Left lobe of liver (tissue), 2 donors: ENCODE measurements at regions not wholly inside any gene's neighbourhood (a gene's known extent, or its start where the extent isn't known, plus 50 kb on each side); places are given as distances from the start of the nearest gene placed in this dataset.
"Not testable (repeated sequence)": the region's sequence is repeated elsewhere in the genome, so short reads cannot be mapped to it uniquely, and the experiment has no call there.

Experiments
- ATAC-seq: fragments of 200-7000 bp; cut with Tn5 transposase; one replicate; pipeline ENCODE4 v1.9.1; 2020; ENCODE audit warnings: mild to moderate bottlenecking, moderate library complexity
- DNase-seq: peaks from one replicate; pipeline ENCODE4 v3.0.0-alpha.2; 2020; ENCODE audit warnings: low spot score
- donor health status: DM: no; HTN: no; CAD: no; lungs with moderate emphysema.
- donor health status: DM: no; HTN: yes; CAD: no.

DNA sequence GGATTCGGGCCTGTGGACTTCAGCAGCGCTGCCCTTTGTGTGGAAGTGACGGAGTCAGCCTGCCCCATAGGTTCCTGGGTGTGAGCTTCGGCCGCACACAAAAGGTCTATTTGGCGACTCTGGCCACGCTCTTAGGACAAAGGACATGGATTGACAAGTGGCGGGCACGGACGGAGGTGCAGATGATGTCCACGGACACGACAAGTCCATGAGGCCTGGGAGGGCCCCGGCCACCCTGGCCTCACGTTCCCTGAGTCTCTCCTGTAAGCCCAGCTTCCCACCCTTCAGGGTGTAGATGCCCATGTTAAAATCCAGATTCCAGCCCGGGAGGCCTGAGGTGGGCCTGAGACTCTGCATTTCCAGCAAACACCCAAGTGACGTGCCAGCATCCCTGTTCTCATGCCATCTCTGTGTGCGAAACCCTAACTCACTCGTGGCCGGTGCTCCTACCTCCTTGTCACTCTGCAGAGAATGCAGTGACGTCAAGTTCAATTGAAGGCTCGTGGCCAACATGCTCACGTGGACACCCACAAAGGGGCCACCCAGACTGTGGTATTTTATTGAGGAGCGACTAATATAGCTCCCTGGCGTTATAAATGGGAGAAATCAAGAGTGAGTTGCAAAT, 111.7 kb downstream of the RTP5 start:
- peak; percentile 41 for DNase-seq
- no peak for ATAC-seq

DNA sequence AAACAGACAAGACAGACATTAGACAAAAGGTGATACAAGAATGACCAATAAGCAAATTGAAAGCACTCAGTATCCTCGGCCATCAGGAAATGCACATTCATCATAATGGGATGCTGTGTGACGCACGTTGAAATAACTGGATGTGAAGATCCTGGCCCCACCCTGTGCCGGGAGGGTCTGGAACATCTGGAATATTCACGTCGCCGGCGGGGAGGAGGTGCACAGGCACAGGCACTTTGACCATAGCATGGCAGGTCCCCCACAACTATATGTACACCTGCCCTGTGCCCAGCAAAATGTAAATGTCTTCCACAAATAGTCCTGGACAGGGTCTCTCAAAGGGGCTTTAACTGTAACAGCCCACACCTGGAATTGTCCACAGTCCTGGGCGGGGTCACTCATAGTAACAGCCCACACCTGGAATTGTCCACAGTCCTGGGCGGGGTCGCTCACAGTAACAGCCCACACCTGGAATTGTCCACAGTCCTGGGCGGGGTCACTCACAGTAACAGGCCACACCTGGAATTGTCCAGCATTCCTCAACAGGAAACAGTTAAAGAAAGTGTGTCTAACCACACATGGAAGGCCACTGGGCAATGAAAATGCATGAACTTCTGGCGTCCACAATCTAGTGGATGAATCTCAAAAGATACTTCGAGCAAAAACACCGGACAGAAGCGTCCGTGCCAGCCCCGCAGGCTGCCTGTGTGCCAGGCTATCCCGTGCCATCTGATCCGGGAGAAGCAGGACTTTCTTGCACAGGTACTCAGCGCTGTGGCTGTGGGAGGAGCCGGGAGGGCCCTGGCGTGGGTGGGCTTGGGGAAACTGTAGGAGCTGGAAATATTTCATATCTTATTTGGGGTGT, 113.4 kb downstream of the RTP5 start:
- DNase-seq (peak; percentile 35), ATAC-seq (no peak)

GRCh38 chr2:241983571-241984270, 114.2 kb downstream of the RTP5 start:
- no peak for ATAC-seq
- DNase-seq = peak; percentile 35

- peak; percentile 22 for DNase-seq
- no peak for ATAC-seq
Observed at GRCh38 chr2:241984271-241984655, 114.7 kb downstream of the RTP5 start.

GRCh38 chr2:241984658-241985057, 115.1 kb downstream of the RTP5 start:
- DNase-seq (no peak), ATAC-seq (no peak)

DNA sequence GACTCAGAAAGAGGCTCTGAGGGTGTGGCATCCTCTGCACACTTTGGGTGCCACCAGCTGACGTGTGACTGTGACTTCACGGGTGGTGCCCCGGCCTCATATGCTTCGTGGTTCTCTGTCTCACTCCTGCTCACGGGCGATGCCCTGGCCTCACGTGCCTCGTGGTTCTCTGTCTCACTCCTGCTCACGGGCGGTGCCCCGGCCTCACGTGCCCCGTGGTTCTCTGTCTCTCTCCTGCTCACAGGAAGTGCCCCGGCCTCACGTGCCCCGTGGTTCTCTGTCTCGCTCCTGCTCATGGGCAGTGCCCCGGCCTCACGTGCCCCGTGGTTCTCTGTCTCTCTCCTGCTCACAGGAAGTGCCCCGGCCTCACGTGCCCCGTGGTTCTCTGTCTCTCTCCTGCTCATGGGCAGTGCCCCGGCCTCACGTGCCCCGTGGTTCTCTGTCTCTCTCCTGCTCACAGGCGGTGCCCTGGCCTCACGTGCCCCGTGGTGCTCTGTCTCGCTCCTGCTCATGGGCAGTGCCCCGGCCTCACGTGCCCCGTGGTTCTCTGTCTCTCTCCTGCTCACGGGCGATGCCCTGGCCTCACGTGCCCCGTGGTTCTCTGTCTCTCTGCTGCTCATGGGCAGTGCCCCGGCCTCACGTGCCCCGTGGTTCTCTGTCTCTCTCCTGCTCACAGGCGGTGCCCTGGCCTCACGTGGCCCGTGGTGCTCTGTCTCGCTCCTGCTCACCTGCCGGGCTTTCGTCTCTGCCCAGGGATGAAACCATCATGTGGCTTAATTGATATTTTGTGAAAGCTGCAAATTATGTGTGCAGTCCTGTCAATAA, 115.8 kb downstream of the RTP5 start:
- peak; percentile 27 for DNase-seq
- not testable (repeated sequence) for ATAC-seq

DNA sequence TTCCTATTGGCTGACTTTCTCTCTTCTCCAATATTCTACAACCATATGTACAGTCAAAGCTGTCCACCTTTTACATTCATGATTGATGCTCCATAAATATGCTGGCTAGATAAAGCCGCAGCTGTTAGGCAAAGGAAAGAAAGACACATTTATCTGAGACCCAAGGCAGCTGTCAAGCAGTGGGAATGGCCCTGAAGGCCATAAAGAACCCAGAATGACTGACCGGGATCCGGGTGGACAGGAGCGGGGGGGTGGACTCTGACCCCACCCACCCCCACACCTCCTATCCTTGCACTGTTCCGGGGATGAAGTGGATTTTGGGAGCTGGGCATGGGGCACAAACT, 116.4 kb downstream of the RTP5 start:
- peak; percentile 32 for DNase-seq
- no peak for ATAC-seq

DNA sequence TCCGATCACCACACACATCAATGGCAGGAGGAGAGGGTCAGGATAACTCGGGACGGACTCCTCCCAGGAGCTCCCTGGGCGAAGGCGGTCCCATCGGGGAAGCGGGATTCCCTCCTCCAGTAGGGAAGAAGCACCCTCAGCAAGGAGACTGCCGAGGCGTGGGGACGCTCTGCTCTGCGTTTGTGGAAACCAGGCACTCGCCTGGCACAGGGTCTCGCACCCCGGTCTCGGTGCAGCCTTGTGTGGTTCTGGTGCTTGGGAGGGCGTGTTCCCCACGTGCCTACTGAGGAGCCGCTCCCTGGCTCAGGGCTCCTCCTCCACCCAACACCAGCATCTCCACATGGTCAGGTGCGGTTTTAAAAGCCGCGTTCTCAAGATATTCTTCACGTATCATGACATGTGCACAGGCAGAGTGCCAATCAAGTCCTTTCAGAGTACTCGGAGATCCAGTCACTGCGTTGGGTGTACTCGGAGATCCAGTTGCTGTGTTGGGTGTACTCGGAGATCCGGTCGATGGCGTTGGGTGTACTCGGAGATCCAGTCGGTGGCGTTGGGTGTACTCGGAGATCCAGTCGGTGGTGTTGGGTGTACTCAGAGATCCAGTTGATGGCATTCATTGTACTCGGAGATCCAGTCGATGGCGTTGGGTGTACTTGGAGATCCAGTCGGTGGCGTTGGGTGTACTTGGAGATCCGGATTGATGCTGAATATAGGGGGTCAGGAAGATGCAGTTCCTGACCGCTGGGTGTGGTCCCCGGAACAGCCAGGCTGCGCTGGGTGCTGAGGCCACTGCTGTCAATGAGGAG, 117.5 kb downstream of the RTP5 start:
- peak; percentile 24 for ATAC-seq

GRCh38 chr2:241987726-241988125, 118.2 kb downstream of the RTP5 start:
- ATAC-seq (no peak), DNase-seq (peak; percentile 37)

More for the DNA sequence above, 117.5 kb downstream of the RTP5 start:
- peak; percentile 38 for DNase-seq

- DNase-seq = no peak
Observed at GRCh38 chr2:241988146-241988545, 118.6 kb downstream of the RTP5 start.

DNA sequence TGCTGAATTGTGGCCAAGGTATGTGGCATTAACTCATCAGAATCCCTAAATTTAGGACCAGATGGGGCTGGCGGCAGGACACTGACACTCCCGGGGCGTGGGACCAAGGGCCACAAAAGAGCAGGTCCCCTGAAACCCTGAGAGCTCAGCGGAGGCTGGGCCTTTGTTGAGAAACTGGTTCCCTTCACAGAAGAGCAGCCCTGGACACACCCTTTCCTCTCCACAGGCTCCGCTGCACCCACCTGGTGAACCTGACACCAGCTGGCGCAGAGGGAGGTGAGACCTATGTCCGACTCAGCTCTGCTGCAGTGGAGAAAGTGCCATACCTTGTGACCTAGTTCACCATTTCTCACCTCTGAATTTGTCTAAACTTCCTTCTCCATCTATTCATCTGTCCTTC, 119.5 kb downstream of the RTP5 start:
- ATAC-seq (no peak), DNase-seq (peak; percentile 35)

More at GRCh38 chr2:241988146-241988545, 118.6 kb downstream of the RTP5 start:
- ATAC-seq = no peak

DNA sequence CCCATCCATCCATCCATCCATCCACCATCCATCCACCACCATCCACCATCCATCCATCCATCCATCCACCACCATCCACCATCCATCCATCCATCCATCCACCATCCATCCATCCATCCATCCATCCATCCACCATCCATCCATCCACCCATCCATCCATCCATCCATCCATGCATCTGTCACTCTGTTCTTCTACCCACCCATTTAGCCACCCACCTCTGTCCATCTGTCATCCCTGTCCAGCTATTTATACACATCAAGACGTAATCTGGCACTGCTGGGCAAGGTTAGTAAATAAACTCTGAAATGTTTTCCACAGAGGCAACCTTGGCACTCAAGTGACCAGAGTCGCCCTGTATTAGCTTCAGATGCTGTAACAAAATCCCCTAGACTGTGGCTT, 120.9 kb downstream of the RTP5 start:
- ATAC-seq = no peak
- no peak for DNase-seq

DNA sequence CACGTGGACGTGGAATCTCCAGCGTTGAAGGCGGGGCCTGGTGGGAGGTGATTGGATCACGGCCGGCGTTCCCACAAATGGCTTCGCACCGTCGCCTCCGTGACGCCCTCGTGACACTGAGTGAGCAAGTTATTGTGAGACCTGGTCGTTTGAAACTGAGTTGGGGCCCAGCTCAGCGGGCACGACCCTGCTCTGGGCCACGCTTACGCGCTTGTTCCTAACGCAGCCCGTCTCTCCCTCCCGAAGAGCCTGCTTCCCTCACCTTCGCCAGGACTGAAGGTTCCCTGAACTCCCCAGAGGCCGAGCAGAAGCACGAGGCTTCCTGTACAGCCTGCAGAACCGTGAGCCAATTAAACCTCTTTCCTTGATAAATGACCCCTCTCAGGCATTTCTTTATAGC, 121.8 kb downstream of the RTP5 start:
- no peak for ATAC-seq
- peak; percentile 39 for DNase-seq

- DNase-seq (peak; percentile 36), ATAC-seq (no peak)
Observed at GRCh38 chr2:241992753-241993152, 123.2 kb downstream of the RTP5 start.

- peak; percentile 32 for DNase-seq
- no peak for ATAC-seq
Observed at GRCh38 chr2:241993386-241994005, 124.0 kb downstream of the RTP5 start.

DNA sequence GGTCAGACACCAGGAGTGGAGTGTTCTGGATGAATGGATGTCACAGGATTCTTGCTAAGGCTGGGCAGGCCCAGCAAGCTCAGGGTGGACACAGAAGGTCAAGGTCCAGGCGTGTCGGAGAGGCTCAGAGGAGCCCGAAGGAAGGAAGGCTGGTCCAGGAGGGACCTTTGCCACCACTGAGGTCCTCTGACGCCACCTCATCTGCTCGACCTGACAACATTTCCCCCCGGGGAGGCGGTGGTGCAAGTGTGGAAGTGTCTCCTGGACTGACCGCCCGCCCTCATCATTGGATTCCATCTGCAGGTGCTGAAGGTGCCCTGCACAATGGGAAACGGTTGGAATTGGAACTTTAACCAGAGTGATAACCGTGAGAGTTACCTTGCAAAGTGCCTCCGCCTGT, 124.6 kb downstream of the RTP5 start:
- DNase-seq = peak; percentile 34
- no peak for ATAC-seq

GRCh38 chr2:241994556-241995213, 125.2 kb downstream of the RTP5 start:
- peak; percentile 40 for DNase-seq
- ATAC-seq = no peak

DNA sequence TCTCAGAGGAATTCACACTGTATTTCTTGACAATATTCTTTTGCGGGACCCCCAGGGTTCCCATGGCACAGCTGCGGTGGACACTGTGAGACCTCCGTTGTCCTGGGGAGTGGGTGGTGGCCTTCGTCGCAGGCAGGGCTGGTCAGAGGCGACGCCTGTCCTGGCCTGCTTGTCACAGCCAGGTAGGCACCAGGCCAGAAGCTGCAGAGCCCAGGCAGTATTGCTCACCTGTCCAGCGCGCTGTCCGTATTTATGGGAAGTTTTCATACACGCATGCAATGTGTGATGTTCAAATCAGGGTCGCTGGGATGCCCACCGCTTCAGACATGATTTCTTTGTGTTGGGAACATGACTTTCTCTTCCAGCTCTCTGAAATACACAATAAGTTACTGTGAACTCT, 126.6 kb downstream of the RTP5 start:
- DNase-seq (no peak), ATAC-seq (no peak)

DNA sequence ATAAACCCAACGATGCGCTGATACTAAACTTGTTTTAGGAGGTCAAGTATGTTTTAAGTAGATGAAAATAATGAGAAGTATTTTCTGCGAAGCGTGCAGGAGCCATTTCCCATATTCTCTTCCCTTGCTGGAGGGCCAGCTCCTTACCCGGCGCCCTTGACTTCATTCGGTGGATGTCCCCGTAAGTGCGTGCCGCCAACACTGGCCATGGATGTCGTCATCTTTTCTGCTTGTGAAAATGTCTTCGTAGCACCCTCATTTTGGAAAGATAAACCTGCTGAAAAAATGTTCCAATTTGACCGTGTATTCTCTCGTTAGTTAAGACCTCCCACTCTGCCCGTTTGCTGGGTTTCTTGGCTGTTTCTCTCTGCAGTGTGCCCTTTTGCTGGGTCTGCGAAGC, 127.5 kb downstream of the RTP5 start:
- ATAC-seq = no peak
- peak; percentile 32 for DNase-seq
